Putamen (tissue), 1 donor: ENCODE measurements at regions not wholly inside any gene's neighbourhood (a gene's known extent, or its start where the extent isn't known, plus 50 kb on each side); places are given as distances from the start of the nearest gene placed in this dataset.
"Not testable (repeated sequence)": the region's sequence is repeated elsewhere in the genome, so short reads cannot be mapped to it uniquely, and the experiment has no call there.

ENCODE experiments used
- DNase-seq: peaks from one replicate; pipeline ENCODE4 v3.0.0-alpha.2; 2016; ENCODE audit warnings: low spot score

DNA sequence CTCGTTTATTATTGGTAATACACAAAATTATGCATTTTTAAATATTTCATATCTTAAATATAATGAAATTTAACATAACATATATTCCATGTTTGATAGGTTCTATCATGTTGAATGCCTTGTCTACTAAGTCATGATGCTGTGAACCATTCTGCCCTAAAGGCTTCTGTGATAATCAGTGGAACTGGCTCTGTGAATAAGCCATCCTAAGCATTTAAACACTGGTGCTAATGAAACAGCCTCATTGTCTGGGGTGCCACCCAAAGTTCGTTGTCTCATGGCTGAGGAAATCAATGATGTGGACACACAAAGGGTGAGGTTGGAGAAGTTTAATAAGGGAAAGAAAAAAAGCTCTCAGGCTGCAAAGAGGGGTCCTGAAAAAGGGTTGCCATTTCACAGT is 264.7 kb upstream of the ZRANB2 start:
- no peak for DNase-seq

DNA sequence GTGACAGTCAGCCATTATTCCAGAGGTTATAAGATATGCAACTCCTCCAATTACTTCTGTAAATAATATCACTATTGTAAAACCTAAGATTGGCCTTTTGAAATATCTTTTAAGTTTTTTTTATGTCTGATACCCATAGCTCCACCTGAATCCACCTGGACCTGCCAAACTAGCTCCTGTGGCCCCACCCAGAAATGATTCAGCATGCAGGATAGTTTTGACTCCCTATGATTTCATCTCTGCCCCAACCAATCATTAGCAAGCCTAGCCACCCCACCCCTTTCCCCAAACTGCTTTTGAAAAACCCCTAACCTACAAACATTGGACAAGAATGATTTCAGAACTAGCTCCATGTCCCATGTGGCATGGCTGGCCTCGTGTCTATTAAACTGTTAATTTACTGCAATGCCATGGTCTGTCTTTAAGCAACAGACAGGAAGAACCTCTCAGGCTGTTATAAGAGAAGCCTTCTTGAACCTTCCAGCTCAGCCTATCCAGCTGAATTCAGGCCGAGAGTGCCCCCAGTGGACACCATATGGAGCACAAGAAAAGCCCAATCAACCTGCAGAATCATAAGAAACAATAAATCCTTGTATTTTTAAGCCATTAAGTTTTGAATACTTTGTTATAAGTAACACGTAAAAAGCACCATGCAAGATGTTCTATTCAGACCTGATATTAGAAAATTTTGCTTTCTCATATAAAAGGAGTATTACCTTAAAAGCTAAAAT is 263.0 kb upstream of the ZRANB2 start:
- DNase-seq, result no peak

DNA sequence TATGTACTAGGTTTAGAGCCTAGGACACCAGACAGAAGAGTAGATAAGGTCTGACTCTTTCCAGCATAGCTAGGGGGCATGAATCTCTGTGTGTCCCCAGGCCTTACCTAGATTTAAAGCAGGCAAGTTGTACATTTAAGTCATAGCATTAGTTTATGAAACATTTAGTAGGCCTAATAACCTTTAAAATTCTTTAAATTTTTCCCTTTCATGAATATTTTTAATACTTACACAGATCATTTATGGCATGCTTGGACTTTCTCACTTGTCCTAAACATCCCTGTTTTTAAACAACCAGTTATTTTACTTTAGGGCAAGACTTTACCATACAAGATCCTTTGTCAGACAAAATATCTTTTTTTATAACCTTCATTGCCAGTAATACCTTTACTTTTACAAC is 258.4 kb upstream of the ZRANB2 start:
- DNase-seq, result no peak

DNA sequence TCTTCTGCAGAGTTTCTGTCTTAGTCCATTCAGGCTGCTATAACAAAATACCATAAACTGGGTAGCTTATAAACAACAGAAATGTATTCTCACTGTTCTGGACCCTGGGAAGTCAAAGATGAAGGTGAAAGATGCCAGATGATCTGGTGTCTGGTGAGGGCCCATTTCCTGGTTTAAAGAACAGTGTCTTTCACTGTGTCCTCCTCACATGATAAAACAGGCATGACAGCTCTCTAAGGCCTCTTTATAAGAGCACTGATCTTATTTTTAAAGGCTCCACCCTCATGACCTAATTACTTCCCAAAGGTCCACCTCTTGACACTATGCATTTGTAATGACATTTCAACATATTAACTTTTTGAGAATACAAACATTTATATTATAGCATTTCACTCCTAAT is 250.2 kb upstream of the ZRANB2 start:
- no peak for DNase-seq

DNA sequence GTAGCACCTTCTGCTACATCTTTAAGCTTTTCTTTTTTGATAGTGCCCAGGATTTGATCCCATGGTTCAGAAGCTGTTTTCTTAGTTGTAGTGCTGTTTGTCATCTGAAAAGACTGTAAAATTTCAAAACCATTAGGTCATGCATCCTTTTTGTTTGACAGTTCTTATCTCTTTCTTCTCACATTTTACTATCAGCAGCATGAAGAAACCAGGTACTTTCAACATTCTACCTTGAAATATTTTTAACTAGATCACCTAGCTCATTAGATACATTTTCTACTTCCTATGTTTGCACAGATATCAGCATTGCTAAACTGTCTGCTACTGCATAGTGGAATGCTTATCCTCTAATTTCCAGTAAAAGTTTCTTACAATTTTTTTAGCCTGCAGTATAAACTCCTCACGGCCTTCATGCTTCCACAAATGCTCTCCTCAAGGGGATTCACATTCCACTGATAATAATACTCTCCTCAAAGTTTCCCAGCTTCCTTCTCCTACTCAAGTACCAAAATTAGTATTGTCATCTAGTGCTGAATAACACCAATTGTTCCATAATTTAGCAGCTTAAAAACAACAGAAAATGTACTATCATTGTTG is 243.9 kb upstream of the ZRANB2 start:
- no peak for DNase-seq

DNA sequence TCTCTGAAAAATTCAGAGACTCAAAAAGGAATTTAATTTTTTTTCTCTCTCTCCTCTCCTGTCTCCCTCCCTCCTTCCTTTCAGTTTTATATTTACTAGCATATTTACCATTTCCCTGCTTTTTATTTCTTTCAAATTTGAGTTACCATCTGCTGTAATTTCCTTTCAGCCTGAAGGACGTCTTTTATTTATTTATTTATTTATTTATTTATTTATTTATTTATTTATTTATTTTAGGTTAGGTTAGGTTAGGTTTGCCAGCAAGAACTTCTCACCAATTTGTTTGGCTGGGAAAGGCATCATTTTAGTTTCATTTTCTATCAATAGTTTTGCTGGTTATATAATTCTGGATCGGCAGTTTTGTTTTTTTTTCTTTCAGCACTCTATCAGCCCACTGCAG is 231.7 kb upstream of the ZRANB2 start:
- no peak for DNase-seq

DNA sequence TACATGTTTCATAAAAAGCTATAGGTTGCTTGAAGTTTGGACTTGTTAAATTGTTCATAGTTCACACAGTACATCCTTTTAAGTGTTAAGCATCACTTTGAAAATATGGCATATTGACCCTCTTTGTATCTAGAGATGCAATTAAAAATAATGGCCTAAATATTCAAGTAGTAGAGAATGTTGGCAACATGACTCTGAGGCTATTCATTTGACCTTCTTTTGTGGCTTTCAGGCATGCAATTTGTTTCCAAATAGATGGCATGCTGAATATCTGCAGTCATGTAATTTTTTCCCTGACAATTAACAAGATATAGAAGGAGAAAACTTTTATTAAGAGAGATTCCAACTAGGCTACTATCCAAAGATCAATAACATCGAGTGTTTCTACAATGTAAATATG is 230.5 kb upstream of the ZRANB2 start:
- DNase-seq, result no peak

DNA sequence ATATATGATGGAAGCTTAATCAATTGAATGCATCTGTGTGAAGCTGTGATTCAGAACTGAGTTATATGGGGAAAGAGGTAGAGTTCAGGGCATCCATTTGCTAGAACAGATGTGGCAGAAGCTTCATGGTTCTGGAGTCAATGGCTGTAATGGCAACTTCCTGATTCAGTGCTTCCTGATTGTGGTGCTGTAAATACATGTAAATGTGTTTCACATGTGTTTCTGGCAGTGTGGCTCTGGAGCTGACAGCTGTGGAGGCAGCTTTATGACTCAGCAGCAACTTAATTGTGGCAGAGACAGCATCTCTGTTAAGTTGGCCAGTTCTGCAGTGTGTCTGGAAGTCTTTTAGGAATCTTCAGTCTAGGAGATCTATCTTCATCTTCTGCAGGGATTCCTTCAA is 226.6 kb upstream of the ZRANB2 start:
- no peak for DNase-seq

DNA sequence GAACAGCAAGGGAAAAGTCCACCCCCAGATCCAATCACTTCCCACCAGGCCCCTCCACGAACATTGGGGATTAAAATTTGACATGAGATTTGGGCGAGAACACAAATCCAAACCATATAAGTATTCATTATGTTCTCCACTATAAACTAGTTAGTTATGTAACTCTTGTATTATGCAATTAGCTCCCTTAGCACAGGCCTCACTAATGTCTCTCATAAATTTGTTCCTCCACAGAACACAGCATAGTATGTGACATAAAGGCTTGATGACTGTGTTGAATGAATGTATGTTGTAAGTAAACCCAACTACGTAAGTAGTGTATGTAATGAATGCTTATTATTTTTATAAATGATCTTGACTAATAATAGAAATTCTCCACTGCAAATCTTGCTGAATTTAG is 223.3 kb upstream of the ZRANB2 start:
- DNase-seq, result no peak

DNA sequence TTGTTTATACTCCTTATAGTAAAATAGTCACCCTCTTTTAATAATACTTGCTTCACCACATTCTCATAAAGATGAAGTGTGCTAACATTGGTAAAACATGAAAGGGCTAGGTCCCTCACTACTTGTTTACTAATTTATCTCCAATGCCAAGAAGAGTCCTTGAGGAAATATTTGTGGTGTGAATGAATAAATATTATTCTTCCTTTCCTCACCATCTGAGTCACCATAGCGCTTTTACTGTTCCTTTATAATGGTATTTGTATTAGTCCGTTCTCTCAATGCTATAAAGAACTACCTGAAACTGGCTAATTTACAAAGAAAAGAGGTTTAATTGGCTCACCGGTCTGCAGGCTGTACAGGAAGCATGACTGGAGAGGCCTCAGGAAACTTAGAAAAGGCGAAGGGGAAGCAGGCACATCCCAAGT is 222.8 kb upstream of the ZRANB2 start:
- DNase-seq, result no peak

DNA sequence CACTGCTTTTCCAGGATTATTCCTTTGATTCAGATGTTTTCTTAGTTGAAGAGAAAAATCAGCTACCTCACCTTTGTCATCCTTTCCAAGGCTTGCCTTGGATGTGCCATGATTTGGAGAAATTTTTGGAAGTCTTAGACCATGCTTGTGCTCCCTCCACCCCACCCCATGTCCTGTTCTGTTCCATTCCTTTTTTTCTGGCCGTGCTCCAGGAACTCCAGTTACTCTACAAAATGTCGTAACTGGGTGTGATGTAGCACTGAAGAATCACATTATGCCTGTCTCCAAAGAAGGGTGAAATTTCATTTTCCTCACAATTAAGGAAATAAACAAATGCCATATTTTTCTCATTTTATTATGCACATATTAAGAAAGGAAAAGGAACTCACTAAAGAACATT is 217.8 kb upstream of the ZRANB2 start:
- no peak for DNase-seq

DNA sequence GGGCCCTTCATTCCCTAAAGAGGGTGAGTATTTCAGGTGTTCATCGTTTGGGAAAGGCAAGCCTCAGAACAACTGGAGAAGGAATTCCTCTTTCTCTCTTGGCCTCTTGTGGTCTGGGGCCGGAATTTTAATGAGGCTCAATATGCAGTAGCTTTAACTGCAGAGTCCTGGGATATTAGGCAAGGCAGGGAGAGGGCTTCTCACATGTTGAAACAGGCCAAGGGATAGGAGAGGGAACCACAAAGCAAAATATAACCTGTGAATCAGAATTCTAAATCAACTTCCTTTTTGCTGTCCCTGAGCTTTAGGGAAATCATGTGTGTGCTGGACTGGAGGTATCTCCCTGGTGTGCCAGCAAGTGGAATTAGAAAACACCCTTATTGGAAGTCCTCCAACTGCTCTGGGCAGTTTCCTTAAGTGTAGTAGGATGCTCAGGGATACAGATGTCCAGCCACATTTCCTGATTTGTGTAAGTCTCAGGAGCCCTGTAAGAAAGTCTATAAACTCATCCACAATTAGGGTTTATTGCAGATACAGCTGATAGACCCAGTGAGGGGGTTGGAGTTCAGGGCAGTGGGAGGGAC is 215.8 kb upstream of the ZRANB2 start:
- no peak for DNase-seq

DNA sequence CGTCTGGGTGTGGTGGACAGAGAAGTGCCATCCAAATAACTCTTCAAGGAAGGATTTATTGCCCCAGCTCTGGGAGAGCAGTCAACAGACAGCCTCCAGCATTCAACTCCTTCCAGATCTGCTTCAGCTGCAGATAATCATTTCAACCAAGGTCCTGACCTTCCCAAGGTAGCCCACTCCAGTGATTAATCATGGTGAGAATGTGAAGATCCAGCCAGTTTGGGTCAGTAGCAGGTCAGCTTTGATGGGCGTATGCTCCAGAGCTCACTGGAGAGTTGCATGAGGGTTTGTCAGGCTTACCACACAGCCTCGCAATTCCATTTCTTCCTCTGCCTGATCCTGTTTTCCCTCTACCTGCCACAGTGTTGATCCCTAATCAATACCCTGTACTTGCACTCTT is 214.5 kb upstream of the ZRANB2 start:
- no peak for DNase-seq

DNA sequence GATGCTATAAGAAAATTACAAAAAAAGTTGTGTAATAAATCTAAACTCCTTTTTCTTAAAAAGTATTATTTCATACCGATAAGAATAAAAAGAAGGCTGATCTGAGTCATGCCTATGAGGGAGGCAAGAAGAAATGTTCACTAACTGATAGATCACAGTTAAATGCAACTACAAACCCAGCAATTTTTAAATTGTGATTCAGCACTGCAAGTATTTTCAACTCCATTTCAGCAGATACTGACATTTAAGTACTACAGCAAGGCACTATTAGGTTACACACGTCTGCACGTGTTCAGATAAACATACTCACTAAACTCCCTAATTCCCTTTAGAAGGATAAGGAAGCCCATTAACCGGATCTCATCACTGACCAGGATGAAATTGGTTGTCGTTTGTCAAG is 213.3 kb upstream of the ZRANB2 start:
- DNase-seq, result peak; percentile 8

DNA sequence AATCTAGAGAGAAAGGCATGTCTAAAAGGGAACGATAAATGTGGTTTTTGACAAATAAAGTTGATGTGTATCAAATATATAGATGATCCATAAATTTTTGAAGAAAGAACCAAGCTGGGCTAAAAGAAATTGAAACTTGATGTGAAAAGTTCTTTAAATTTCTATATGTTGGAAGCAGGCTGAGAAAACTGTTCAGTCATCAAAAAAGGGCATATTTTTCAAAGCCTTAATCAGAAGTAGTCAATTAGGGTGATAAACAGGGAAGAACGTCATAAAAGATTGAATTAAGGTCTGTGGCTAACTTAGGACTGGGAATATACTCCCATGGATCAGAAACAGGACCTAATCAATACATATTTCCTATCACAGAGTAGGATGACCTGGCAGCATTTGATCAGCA is 211.4 kb upstream of the ZRANB2 start:
- no peak for DNase-seq

DNA sequence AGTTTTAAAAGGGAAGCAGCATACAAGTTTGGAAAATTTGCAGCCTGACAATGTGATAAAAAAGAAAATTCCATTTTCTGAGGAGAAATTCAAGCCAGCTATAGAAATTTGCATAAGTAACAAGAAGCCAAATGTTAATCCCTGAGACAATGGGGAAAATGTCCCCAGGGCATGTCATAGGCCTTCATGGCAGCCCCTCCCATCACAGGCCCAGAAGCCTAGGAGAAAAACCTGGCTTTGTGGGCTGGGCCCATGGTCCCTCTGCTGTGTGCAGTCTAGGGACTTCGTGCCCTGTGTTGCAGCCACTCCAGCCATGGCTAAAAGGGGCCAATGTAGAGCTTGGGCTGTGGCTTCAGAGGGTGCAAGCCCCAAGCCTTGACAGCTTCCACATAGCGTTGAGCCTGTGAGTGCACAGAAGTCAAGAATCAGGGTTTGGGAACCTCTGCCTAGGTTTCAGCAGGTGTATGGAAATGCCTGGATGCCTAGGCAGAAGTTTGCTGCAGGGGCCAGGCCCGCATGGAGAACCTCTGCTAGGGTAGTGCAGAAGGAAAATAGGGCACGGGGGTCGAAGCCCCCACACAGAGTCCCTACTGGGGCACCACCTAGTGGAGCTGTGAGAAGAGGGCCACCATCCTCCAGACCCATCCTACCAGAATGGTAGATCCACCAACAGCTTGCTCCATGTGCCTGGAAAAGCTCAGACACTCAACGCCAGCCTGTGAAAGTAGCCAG is 209.8 kb upstream of the ZRANB2 start:
- not testable (repeated sequence) for DNase-seq

DNA sequence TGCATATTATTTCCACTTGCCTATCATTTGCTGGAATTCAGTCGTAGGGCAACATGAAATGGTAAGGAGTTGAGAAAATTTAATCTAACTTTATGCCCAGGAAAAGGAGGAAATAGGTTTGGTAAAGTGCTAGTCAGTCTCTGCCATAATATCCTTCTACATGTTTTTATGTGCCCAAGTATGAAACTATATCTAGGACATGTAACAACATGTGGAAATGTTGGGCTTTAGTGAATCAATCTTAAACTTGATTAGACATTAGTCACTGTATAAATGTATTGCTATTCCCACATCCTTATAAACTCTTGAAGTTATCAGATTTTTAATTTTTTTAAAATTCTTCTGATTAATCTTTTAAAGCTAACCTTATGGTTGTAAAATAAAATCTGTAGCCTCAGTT is 204.7 kb upstream of the ZRANB2 start:
- DNase-seq, result no peak

DNA sequence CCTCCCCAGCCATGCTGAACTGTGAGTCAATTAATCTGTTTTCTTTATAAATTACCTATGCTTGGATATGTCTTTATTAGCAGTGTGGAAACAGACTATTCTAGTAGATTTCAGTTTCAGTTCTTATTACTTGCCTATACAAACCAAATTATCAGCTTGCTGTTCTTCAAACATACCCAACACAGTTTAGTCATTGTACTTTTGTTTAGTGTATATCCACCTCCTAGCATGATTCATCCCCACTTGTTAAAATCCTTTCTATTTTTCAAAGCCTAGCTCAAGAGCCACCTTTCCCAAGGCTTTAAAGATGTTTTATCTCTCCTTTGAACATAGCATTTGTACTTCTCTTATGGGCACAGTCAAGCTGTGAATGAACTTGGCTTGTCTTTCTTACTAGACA is 195.6 kb upstream of the ZRANB2 start:
- DNase-seq, result no peak

DNA sequence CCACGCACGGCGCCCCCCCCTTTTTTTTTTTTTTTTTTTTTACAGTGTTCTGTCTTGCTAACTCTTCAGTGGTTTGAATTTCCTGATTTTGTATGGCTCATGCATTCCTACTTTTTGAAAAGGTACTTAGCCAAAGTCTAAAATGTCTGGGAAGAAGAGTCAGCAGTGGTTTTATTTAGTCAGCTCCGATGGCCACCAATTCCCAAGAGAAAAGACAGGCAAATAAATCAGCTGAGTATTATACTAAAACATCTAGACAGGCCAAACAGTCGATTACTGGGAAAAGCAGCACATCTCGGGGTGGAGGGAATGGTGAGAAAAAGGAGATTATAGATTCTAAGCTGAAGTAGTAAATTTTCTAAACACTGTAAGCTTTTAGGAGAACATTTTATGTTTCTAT is 192.5 kb upstream of the ZRANB2 start:
- DNase-seq, result no peak

DNA sequence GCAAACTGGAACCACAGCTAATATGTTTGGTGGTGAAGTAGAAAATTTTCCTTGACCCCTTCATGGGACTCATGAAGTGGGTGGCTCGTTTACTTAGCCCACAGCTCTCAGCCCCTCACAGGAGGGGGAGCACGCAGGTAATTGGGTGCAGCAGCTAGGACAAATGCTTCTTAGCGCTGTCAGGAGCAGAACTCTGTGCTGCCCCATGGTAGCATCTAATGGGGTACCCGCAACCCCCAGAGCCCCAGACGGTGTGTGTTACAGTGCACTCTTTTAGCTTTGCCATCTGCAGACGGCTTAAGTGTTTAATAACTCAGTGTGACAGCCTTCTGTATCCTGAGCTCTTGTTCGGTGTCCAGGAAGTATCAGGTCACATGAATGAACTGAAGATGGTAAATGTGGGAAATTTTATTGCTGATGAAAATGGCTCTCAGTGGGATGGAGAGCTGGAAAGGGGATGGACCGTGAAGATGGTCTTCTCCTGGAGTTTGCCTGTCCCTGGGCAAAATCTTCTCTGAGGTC is 189.6 kb upstream of the ZRANB2 start:
- DNase-seq, result no peak

DNA sequence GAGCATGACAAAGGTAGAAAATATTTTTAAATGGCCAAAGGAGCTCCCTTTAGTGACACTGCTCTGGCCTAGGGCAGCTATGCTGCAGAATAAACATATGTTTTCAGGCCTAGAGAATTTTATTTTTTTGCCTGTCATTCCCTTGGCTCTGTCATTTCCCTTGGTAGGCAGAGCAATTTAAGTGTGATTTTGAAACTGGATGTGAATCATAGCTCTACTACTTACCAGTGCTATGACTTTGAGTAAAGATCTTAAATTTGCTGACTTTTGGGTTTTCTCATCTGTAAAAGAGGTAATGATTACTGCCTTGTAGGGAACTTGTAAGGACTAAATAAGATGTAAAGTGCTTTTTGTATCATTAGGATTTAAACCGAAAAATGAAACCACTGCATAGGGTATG is 189.0 kb upstream of the ZRANB2 start:
- DNase-seq, result no peak

DNA sequence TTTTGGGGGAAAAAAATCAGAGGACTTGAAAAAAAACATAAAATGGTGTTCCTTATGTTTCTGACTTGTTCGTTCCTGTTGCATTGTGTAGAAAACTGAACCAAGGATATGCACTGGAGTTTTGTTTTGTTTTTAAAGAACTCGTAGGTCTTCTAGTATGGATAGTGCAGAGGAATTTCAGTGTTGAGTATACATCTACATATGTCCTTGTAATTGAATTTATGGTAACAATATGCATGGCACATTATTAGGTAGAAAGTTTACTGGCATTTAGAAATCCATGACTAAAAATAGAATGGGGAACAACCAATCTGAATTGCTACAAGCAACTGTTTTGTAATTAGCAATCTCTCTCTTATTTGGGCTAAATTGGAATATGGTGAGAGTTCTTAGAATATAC is 188.3 kb upstream of the ZRANB2 start:
- DNase-seq, result no peak

DNA sequence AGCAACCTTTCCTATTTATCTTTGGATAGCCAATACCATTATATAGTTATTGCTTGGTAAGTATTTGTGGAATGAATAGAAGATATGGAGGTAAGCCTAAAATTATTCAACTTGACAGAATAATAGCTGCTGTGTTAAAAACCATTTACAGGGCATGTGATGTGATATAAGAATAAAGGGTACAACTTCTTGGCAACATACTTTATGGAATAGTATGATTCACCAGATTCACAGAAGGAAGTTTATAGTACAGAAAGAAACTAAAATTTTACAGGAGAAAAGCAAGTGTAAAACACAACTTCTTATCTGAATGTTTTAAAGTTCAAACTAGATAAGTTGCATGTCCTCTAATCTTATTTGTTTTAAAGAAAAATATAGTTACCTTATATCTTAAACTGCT is 186.4 kb upstream of the ZRANB2 start:
- DNase-seq, result no peak
